ENCODE measurements at regions not wholly inside any gene's neighbourhood (a gene's known extent, or its start where the extent isn't known, plus 50 kb on each side); places are given as distances from the start of the nearest gene placed in this dataset.
"Not testable (repeated sequence)": the region's sequence is repeated elsewhere in the genome, so short reads cannot be mapped to it uniquely, and the experiment has no call there.

DNA sequence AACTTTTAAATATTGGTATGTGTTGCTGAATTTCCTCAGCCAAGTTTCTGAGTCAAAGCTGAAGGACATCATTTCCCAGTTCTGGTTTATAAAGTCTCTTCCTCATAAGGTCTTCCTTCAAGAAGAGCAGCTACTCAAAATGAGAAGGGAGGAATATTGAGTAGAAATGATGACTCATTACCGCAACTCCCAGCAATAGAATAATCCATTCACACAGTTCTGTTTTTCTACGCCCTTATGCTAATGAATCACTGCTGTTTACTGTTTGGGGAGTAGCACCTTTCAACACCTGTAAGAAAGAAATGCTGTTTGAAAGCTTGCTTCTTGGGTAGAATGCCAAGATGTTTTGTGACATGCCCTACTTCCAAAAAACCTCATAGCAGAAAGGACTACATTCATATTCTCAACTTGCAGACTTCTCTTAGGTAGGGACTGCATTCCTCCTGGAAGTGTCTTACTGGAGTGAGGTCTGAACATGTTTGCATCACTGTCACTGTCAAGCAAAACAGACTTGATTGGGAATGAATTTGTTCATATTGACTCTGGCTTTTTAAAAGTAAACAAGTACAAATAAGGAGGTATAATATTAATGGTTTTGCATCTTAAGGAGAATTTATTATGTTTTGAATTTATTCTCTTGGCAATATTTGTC is 147.2 kb upstream of the BANK1 start:
- Histone ChIP-seq H4K20me1 (ENCODE audit: insufficient read depth, low read depth, low read length) (no peaks in the 10 kb centered on the region), H3K9me3 (ENCODE audit: low read length) (no peaks in the 10 kb centered on the region), H2AFZ (ENCODE audit: low read length) (no peak overlapping the region), H3K27me3 (ENCODE audit: low read length) (no peaks in the 10 kb centered on the region), H3K4me1 (ENCODE audit: low read length) (no peaks in the 10 kb centered on the region), H3K4me2 (ENCODE audit: low read depth, low read length, poor library complexity, severe bottlenecking) (no peak overlapping the region), H3K27ac (ENCODE audit: low read length) (no peak overlapping the region), H3K79me2 (ENCODE audit: low read length) (no peaks in the 10 kb centered on the region), H3K36me3 (ENCODE audit: insufficient read depth, low read length) (no peaks in the 10 kb centered on the region), H3K4me3 (ENCODE audit: low read length) (no peak overlapping the region), H3K9ac (ENCODE audit: low read length) (no peak overlapping the region), H3K9me2 (replicated peaks; ENCODE audit: insufficient read depth, low read length) (no peaks in the 10 kb centered on the region)
- no peak for DNase-seq

DNA sequence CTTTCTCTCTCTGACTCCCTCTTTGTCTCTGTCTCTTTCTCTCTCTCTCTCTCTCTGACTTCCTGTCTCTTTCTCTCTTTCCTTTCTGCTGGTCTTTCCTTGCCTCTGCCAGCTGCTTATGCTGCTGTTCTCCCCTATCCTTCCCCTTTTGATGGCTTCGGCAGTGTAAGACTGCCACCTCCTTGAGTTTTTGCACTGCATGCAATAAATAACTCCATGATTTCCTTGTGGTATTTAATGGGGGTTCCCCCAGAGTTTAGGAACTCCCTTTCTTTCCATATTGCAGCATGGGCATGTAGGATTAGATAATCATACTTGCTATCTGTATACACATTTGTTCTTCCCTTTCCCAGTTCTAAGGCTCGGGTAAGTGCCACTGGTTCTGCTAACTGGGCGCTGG is 157.8 kb upstream of the BANK1 start:
- H3K9ac ChIP-seq (ENCODE audit: low read length); H3K4me2 ChIP-seq (ENCODE audit: low read depth, low read length, poor library complexity, severe bottlenecking); H3K4me3 ChIP-seq (ENCODE audit: low read length); H3K27ac ChIP-seq (ENCODE audit: low read length); H3K36me3 ChIP-seq (ENCODE audit: insufficient read depth, low read length); H2AFZ ChIP-seq (ENCODE audit: low read length); DNase-seq; H4K20me1 ChIP-seq (ENCODE audit: insufficient read depth, low read depth, low read length); H3K4me1 ChIP-seq (ENCODE audit: low read length); H3K9me2 ChIP-seq (replicated peaks; ENCODE audit: insufficient read depth, low read length); H3K27me3 ChIP-seq (ENCODE audit: low read length); H3K9me3 ChIP-seq (ENCODE audit: low read length); H3K79me2 ChIP-seq (ENCODE audit: low read length): not testable (repeated sequence)

- H3K9me2 ChIP-seq (replicated peaks; ENCODE audit: insufficient read depth, low read length): no peaks in the 10 kb centered on the region
- H4K20me1 ChIP-seq (ENCODE audit: insufficient read depth, low read depth, low read length): no peaks in the 10 kb centered on the region
- no peaks in the 10 kb centered on the region for H3K27me3 ChIP-seq (ENCODE audit: low read length)
- H3K79me2 ChIP-seq (ENCODE audit: low read length): no peaks in the 10 kb centered on the region
- no peak overlapping the region for H3K27ac ChIP-seq (ENCODE audit: low read length)
- no peaks in the 10 kb centered on the region for H3K9me3 ChIP-seq (ENCODE audit: low read length)
- no peak overlapping the region for H2AFZ ChIP-seq (ENCODE audit: low read length)
- no peak for DNase-seq
- no peak overlapping the region for H3K4me2 ChIP-seq (ENCODE audit: low read depth, low read length, poor library complexity, severe bottlenecking)
- no peaks in the 10 kb centered on the region for H3K36me3 ChIP-seq (ENCODE audit: insufficient read depth, low read length)
- H3K9ac ChIP-seq (ENCODE audit: low read length): no peak overlapping the region
- no peak overlapping the region for H3K4me3 ChIP-seq (ENCODE audit: low read length)
- H3K4me1 ChIP-seq (ENCODE audit: low read length): no peaks in the 10 kb centered on the region
Measured at GRCh38 chr4:101630319-101630986, 160.1 kb upstream of the BANK1 start.

- Histone ChIP-seq H3K27me3 (ENCODE audit: low read length) (no peaks in the 10 kb centered on the region), H3K4me1 (ENCODE audit: low read length) (no peaks in the 10 kb centered on the region), H3K36me3 (ENCODE audit: insufficient read depth, low read length) (no peaks in the 10 kb centered on the region), H3K4me2 (ENCODE audit: low read depth, low read length, poor library complexity, severe bottlenecking) (no peak overlapping the region), H3K79me2 (ENCODE audit: low read length) (no peaks in the 10 kb centered on the region), H4K20me1 (ENCODE audit: insufficient read depth, low read depth, low read length) (no peaks in the 10 kb centered on the region), H3K9me2 (replicated peaks; ENCODE audit: insufficient read depth, low read length) (no peaks in the 10 kb centered on the region), H2AFZ (ENCODE audit: low read length) (no peak overlapping the region), H3K27ac (ENCODE audit: low read length) (no peak overlapping the region), H3K9me3 (ENCODE audit: low read length) (no peaks in the 10 kb centered on the region), H3K9ac (ENCODE audit: low read length) (no peak overlapping the region), H3K4me3 (ENCODE audit: low read length) (no peak overlapping the region)
- no peak for DNase-seq
Measured at GRCh38 chr4:101621120-101621519, 169.4 kb upstream of the BANK1 start.

- no peak overlapping the region for H3K27ac ChIP-seq (ENCODE audit: low read length)
- no peak overlapping the region for H3K9ac ChIP-seq (ENCODE audit: low read length)
- H3K36me3 ChIP-seq (ENCODE audit: insufficient read depth, low read length): no peaks in the 10 kb centered on the region
- no peaks in the 10 kb centered on the region for H3K4me1 ChIP-seq (ENCODE audit: low read length)
- H3K4me3 ChIP-seq (ENCODE audit: low read length): no peak overlapping the region
- H3K79me2 ChIP-seq (ENCODE audit: low read length): no peaks in the 10 kb centered on the region
- no peaks in the 10 kb centered on the region for H3K27me3 ChIP-seq (ENCODE audit: low read length)
- DNase-seq: no peak
- H4K20me1 ChIP-seq (ENCODE audit: insufficient read depth, low read depth, low read length): no peaks in the 10 kb centered on the region
- H3K9me2 ChIP-seq (replicated peaks; ENCODE audit: insufficient read depth, low read length): no peaks in the 10 kb centered on the region
- no peak overlapping the region for H2AFZ ChIP-seq (ENCODE audit: low read length)
- H3K4me2 ChIP-seq (ENCODE audit: low read depth, low read length, poor library complexity, severe bottlenecking): no peak overlapping the region
- H3K9me3 ChIP-seq (ENCODE audit: low read length): no peaks in the 10 kb centered on the region
Measured at GRCh38 chr4:101615652-101616051, 174.9 kb upstream of the BANK1 start.

DNA sequence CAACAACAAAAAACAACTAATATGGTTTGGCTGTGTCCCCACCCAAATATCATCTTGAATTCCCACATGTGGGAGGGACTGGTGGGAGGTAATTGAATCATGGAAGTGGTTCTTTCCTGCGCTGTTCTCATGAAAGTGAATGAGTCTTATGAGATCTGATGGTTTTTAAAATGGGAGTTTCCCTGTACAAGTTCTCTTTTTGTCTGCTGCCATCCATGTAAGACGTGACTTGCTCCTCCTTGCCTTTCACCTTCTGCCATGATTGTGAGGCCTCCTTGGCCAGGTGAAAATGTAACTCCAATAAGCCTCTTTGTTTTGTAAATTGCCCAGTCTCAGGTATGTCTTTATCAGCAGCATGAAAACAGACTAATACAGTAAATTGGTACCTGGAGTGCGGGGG is 183.5 kb upstream of the BANK1 start:
- H3K9me3 ChIP-seq (ENCODE audit: low read length); H3K27me3 ChIP-seq (ENCODE audit: low read length); H3K9ac ChIP-seq (ENCODE audit: low read length); H3K36me3 ChIP-seq (ENCODE audit: insufficient read depth, low read length); H3K4me3 ChIP-seq (ENCODE audit: low read length); H3K27ac ChIP-seq (ENCODE audit: low read length); H3K79me2 ChIP-seq (ENCODE audit: low read length); DNase-seq; H3K4me1 ChIP-seq (ENCODE audit: low read length); H2AFZ ChIP-seq (ENCODE audit: low read length); H4K20me1 ChIP-seq (ENCODE audit: insufficient read depth, low read depth, low read length); H3K4me2 ChIP-seq (ENCODE audit: low read depth, low read length, poor library complexity, severe bottlenecking); H3K9me2 ChIP-seq (replicated peaks; ENCODE audit: insufficient read depth, low read length): not testable (repeated sequence)

DNA sequence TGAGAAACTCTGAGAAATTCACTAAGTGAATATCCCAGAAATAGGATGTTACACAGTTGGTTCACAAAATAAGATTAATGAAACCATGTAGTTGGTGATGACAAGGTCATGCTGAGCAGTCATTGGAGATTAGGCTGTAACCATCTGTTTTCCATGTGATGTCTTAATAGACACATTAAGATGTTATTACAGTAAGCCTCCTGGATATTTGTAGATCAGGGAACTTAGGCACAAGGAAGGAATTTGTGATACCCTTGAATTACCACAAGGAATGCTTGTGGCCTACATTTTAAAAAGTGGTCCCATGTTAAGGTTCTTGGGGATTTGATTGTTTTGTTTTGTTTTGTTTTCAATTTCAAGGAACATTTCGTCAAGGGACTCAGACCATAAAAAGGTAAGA is 185.6 kb upstream of the BANK1 start:
- no peak for DNase-seq
- Histone ChIP-seq H3K9me3 (ENCODE audit: low read length) (no peaks in the 10 kb centered on the region), H3K4me3 (ENCODE audit: low read length) (no peak overlapping the region), H2AFZ (ENCODE audit: low read length) (no peak overlapping the region), H3K4me1 (ENCODE audit: low read length) (no peaks in the 10 kb centered on the region), H3K27me3 (ENCODE audit: low read length) (no peaks in the 10 kb centered on the region), H3K79me2 (ENCODE audit: low read length) (no peaks in the 10 kb centered on the region), H3K9me2 (replicated peaks; ENCODE audit: insufficient read depth, low read length) (no peaks in the 10 kb centered on the region), H3K4me2 (ENCODE audit: low read depth, low read length, poor library complexity, severe bottlenecking) (no peak overlapping the region), H3K27ac (ENCODE audit: low read length) (no peak overlapping the region), H3K36me3 (ENCODE audit: insufficient read depth, low read length) (no peaks in the 10 kb centered on the region), H4K20me1 (ENCODE audit: insufficient read depth, low read depth, low read length) (no peaks in the 10 kb centered on the region), H3K9ac (ENCODE audit: low read length) (no peak overlapping the region)

DNA sequence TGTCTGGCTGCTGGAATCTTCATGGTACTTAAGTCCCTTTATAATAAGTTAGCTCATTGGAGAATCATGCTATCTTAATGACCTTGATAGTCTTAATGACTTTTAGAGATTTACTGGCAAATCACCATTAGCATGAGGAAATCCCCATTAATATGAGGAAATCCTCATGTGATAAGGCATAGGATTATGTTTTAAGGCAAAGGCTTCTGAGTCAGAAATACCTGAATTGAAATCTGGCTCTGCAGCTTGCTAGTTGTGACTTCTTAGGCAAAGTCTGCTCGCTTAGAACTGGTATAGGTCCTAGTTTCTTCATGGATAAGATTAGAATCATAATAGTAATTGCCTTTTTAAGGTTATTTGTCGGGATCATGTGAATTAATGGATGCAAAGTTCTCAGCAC is 190.2 kb upstream of the BANK1 start:
- Histone ChIP-seq H3K9me2 (replicated peaks; ENCODE audit: insufficient read depth, low read length) (no peaks in the 10 kb centered on the region), H3K27ac (ENCODE audit: low read length) (no peak overlapping the region), H2AFZ (ENCODE audit: low read length) (no peak overlapping the region), H3K36me3 (ENCODE audit: insufficient read depth, low read length) (no peaks in the 10 kb centered on the region), H3K79me2 (ENCODE audit: low read length) (no peaks in the 10 kb centered on the region), H3K27me3 (ENCODE audit: low read length) (no peaks in the 10 kb centered on the region), H4K20me1 (ENCODE audit: insufficient read depth, low read depth, low read length) (no peaks in the 10 kb centered on the region), H3K9ac (ENCODE audit: low read length) (no peak overlapping the region), H3K9me3 (ENCODE audit: low read length) (no peaks in the 10 kb centered on the region), H3K4me1 (ENCODE audit: low read length) (peaks cover 17% of the 10 kb centered on the region), H3K4me3 (ENCODE audit: low read length) (no peak overlapping the region), H3K4me2 (ENCODE audit: low read depth, low read length, poor library complexity, severe bottlenecking) (no peak overlapping the region)
- DNase-seq: no peak
